Activated CD8-positive, alpha-beta memory T cell treated with anti-CD3 and anti-CD28 coated beads for 4 hours (primary cell): ENCODE measurements at regions not wholly inside any gene's neighbourhood (a gene's known extent, or its start where the extent isn't known, plus 50 kb on each side); places are given as distances from the start of the nearest gene placed in this dataset.
"Not testable (repeated sequence)": the region's sequence is repeated elsewhere in the genome, so short reads cannot be mapped to it uniquely, and the experiment has no call there.

Source experiments
- DNase-seq, 2 donors: peaks; one replicate each; pipeline ENCODE4 v3.0.0-alpha.2; 2020; ENCODE audit warnings: low read depth in 2 of 2

- not testable (repeated sequence) for DNase-seq
Observed at GRCh38 chr9:39566782-39567181, 211.3 kb downstream of the SPATA31A1 start.

- not testable (repeated sequence) for DNase-seq
Observed at GRCh38 chr9:39567396-39567795, 211.9 kb downstream of the SPATA31A1 start.

- DNase-seq: not testable (repeated sequence)
Observed at GRCh38 chr9:39568900-39569299, 213.4 kb downstream of the SPATA31A1 start.

GRCh38 chr9:39573024-39574022 is 217.9 kb downstream of the SPATA31A1 start:
- not testable (repeated sequence) for DNase-seq

GRCh38 chr9:39579000-39579399 is 223.5 kb downstream of the SPATA31A1 start:
- not testable (repeated sequence) for DNase-seq

GRCh38 chr9:39581296-39581695 is 225.8 kb downstream of the SPATA31A1 start:
- DNase-seq: not testable (repeated sequence)

GRCh38 chr9:39582677-39583412 is 227.4 kb downstream of the SPATA31A1 start:
- DNase-seq: not testable (repeated sequence)

GRCh38 chr9:39583413-39583747 is 227.9 kb downstream of the SPATA31A1 start:
- DNase-seq: not testable (repeated sequence)

- not testable (repeated sequence) for DNase-seq
Observed at GRCh38 chr9:39585233-39585632, 229.8 kb downstream of the SPATA31A1 start.

- no peak for DNase-seq
Observed at GRCh38 chr9:39587844-39588499, 232.5 kb downstream of the SPATA31A1 start.

GRCh38 chr9:39588500-39589137 is 233.2 kb downstream of the SPATA31A1 start:
- DNase-seq: no peak

GRCh38 chr9:39604089-39604488 is 248.6 kb downstream of the SPATA31A1 start:
- DNase-seq: not testable (repeated sequence)

GRCh38 chr9:39611449-39612231 is 256.2 kb downstream of the SPATA31A1 start:
- DNase-seq: not testable (repeated sequence)

- DNase-seq: not testable (repeated sequence)
Observed at GRCh38 chr9:39616480-39616879, 261.0 kb downstream of the SPATA31A1 start.

- not testable (repeated sequence) for DNase-seq
Observed at GRCh38 chr9:39624048-39624447, 268.6 kb downstream of the SPATA31A1 start.

- not testable (repeated sequence) for DNase-seq
Observed at GRCh38 chr9:39632071-39632470, 276.6 kb downstream of the SPATA31A1 start.

- not testable (repeated sequence) for DNase-seq
Observed at GRCh38 chr9:39649029-39649428, 293.6 kb downstream of the SPATA31A1 start.

- DNase-seq: not testable (repeated sequence)
Observed at GRCh38 chr9:39656960-39657603, 301.6 kb downstream of the SPATA31A1 start.

GRCh38 chr9:39663020-39663419 is 307.6 kb downstream of the SPATA31A1 start:
- DNase-seq: not testable (repeated sequence)

GRCh38 chr9:39663713-39664112 is 308.2 kb downstream of the SPATA31A1 start:
- DNase-seq: not testable (repeated sequence)
